Liver (tissue), 7 donors: ENCODE measurements at regions not wholly inside any gene's neighbourhood (a gene's known extent, or its start where the extent isn't known, plus 50 kb on each side); places are given as distances from the start of the nearest gene placed in this dataset.

ENCODE experiments used
- DNase-seq: peaks from one replicate; pipeline ENCODE4 v3.0.0-alpha.2; 2017; ENCODE audit warnings: low spot score
- H3K27ac ChIP-seq, 2 donors: one replicate each; pipeline ENCODE4 v1.7.0; 2013; ENCODE audit warnings: inconsistent platforms in 2 of 2, low read length in 2 of 2, control low read depth in 1 of 2, low read depth in 1 of 2, mild to moderate bottlenecking in 1 of 2
- H3K27me3 ChIP-seq, 4 donors: one replicate each; pipeline versions ENCODE4 v1.6.1 to v1.7.0; 2013; ENCODE audit warnings: low read length in 3 of 4, inconsistent platforms in 1 of 4, mild to moderate bottlenecking in 1 of 4, moderate library complexity in 1 of 4; ENCODE audit not compliant: control insufficient read depth in 4 of 4, insufficient read depth in 4 of 4
- H3K36me3 ChIP-seq, 4 donors: one replicate each; pipeline versions ENCODE4 v1.6.1 to v1.7.0; 2013; ENCODE audit warnings: low read length in 3 of 4, mild to moderate bottlenecking in 3 of 4, low read depth in 1 of 4, moderate library complexity in 1 of 4; ENCODE audit not compliant: control insufficient read depth in 4 of 4, insufficient read depth in 3 of 4
- H3K4me1 ChIP-seq, 4 donors: one replicate each; pipeline versions ENCODE4 v1.6.1 to v1.7.0; 2013; ENCODE audit warnings: low read length in 3 of 4, mild to moderate bottlenecking in 3 of 4, moderate library complexity in 1 of 4; ENCODE audit not compliant: control insufficient read depth in 4 of 4, insufficient read depth in 4 of 4
- H3K4me3 ChIP-seq, 3 donors: one replicate each; pipeline versions ENCODE4 v1.6.1 to v1.7.0; 2013; ENCODE audit warnings: low read length in 3 of 3, control low read depth in 1 of 3, low read depth in 1 of 3, mild to moderate bottlenecking in 1 of 3
- H3K9ac ChIP-seq, 2 donors: one replicate each; pipeline ENCODE4 v1.7.0; 2013; ENCODE audit warnings: low read length in 2 of 2, mild to moderate bottlenecking in 2 of 2, moderate library complexity in 2 of 2, control low read depth in 1 of 2, low read depth in 1 of 2
- H3K9me3 ChIP-seq, 4 donors: one replicate each; pipeline versions ENCODE4 v1.6.1 to v1.7.0; 2013; ENCODE audit warnings: low read length in 3 of 4; ENCODE audit not compliant: control insufficient read depth in 4 of 4
- ATF3 ChIP-seq: IDR thresholded peaks from 2 replicates; pipeline ENCODE4 v1.6.1; 2016; ENCODE audit warnings: antibody characterized with exemption
- EGR1 ChIP-seq, 2 donors: IDR thresholded peaks; 2 replicates each; pipeline ENCODE4 v1.6.1; 2016 to 2018; ENCODE audit warnings: antibody characterized with exemption in 2 of 2, low read depth in 2 of 2
- FOXA1 ChIP-seq: IDR thresholded peaks from 2 replicates; pipeline ENCODE4 v1.6.1; 2016; ENCODE audit warnings: antibody characterized with exemption
- FOXA2 ChIP-seq: IDR thresholded peaks from 2 replicates; pipeline ENCODE4 v1.6.1; 2016; ENCODE audit warnings: antibody characterized with exemption
- GABPA ChIP-seq, 2 donors: IDR thresholded peaks in 1 of 2; conservative IDR thresholded peaks in 1 of 2; 2 replicates each; pipeline ENCODE4 v1.6.1; 2016; ENCODE audit warnings: antibody characterized with exemption in 2 of 2, mild to moderate bottlenecking in 1 of 2, moderate library complexity in 1 of 2
- HNF4A ChIP-seq, 2 donors: conservative IDR thresholded peaks; 2 replicates each; pipeline ENCODE4 v1.6.1; 2016; ENCODE audit warnings: antibody characterized with exemption in 2 of 2, mild to moderate bottlenecking in 2 of 2
- HNF4G ChIP-seq: IDR thresholded peaks from 2 replicates; pipeline ENCODE4 v1.6.1; 2016; ENCODE audit warnings: antibody characterized with exemption
- JUND ChIP-seq, 2 donors: IDR thresholded peaks; 2 replicates each; pipeline ENCODE4 v1.6.1; 2016; ENCODE audit warnings: antibody characterized with exemption in 2 of 2
- NR2F2 ChIP-seq: IDR thresholded peaks from 2 replicates; pipeline ENCODE4 v1.6.1; 2016; ENCODE audit warnings: antibody characterized with exemption
- RAD21 ChIP-seq, 2 donors: IDR thresholded peaks; 2 replicates each; pipeline ENCODE4 v1.6.1; 2016; ENCODE audit warnings: antibody characterized with exemption in 2 of 2, mild to moderate bottlenecking in 2 of 2
- RXRA ChIP-seq, 2 donors: IDR thresholded peaks; 2 replicates each; pipeline ENCODE4 v1.6.1; 2017 to 2018; ENCODE audit warnings: antibody characterized with exemption in 2 of 2, mild to moderate bottlenecking in 1 of 2
- SP1 ChIP-seq: IDR thresholded peaks from 2 replicates; pipeline ENCODE4 v1.6.1; 2018; ENCODE audit warnings: antibody characterized with exemption, mild to moderate bottlenecking
- TAF1 ChIP-seq: conservative IDR thresholded peaks from 2 replicates; pipeline ENCODE4 v1.6.1; 2016; ENCODE audit warnings: antibody characterized with exemption, mild to moderate bottlenecking
- YY1 ChIP-seq: IDR thresholded peaks from 2 replicates; pipeline ENCODE4 v1.6.1; 2016; ENCODE audit warnings: antibody characterized with exemption, mild to moderate bottlenecking
- ZBTB33 ChIP-seq: IDR thresholded peaks from 2 replicates; pipeline ENCODE4 v1.6.1; 2016; ENCODE audit warnings: antibody characterized with exemption
- WGBS: extraction: QIAGEN DNeasy Blood & Tissue Kit; methylation state at CpG from one replicate; pipeline ENCODE4 v1.1.7; 2013; 5-methylcytosine and 5-hydroxymethylcytosine counted together
- donor health status: healthy.
- donor health status: healthy.
- donor health status: healthy.
- donor health status: healthy.

GRCh38 chr1:213929398-213929797 is 58.4 kb upstream of the PROX1 start:
- Histone ChIP-seq H3K4me1 (peaks cover 4 to 26% (median 12%) of the 10 kb centered on the region in 4 donors), H3K9ac (no peak overlapping the region), H3K27me3 (no peaks in the 10 kb centered on the region), H3K27ac (no peak overlapping the region), H3K4me3 (no peak overlapping the region), H3K36me3 (no peaks in the 10 kb centered on the region), H3K9me3 (no peaks in the 10 kb centered on the region)
- no peak for DNase-seq
- no peak for TF ChIP-seq GABPA (IDR thresholded peaks at IDR 0.05 in 1 of 2, conservative IDR thresholded peaks at IDR 0.05 in 1 of 2)
- TF ChIP-seq HNF4A (conservative IDR thresholded peaks at IDR 0.05), result no peak
- no peak for TF ChIP-seq SP1

- no peaks in the 10 kb centered on the region for H3K27me3 ChIP-seq
- no peak overlapping the region for H3K9ac ChIP-seq
- H3K27ac ChIP-seq, result no peak overlapping the region
- H3K9me3 ChIP-seq, result no peaks in the 10 kb centered on the region
- H3K4me1 ChIP-seq, result peaks cover 4 to 34% (median 19%) of the 10 kb centered on the region in 4 donors
- no peak for TF ChIP-seq JUND (IDR thresholded peaks at IDR 0.05)
- peak in 1 of 2 donors; percentile 61 for TF ChIP-seq RAD21 (IDR thresholded peaks at IDR 0.05)
- no peaks in the 10 kb centered on the region for H3K36me3 ChIP-seq
- no peak for DNase-seq
- no peak overlapping the region for H3K4me3 ChIP-seq
- 52% methylated on average over 8 of the region's 8 CpGs for WGBS
Observed at GRCh38 chr1:213931836-213932235, 55.9 kb upstream of the PROX1 start.

- Histone ChIP-seq H3K27ac (no peak overlapping the region), H3K27me3 (no peaks in the 10 kb centered on the region), H3K36me3 (no peaks in the 10 kb centered on the region), H3K4me1 (peaks cover 4 to 38% (median 20%) of the 10 kb centered on the region in 4 donors), H3K4me3 (no peak overlapping the region), H3K9me3 (no peaks in the 10 kb centered on the region), H3K9ac (no peak overlapping the region)
- no peak for DNase-seq
- WGBS, result 57% methylated on average over 5 of the region's 5 CpGs
- TF ChIP-seq TAF1 (no peak), EGR1 (IDR thresholded peaks at IDR 0.05; ENCODE audit: low read depth in 2 of 2) (no peak), NR2F2 (no peak), SP1 (no peak), FOXA1 (no peak), YY1 (no peak), ZBTB33 (no peak), HNF4A (conservative IDR thresholded peaks at IDR 0.05) (no peak), JUND (IDR thresholded peaks at IDR 0.05) (no peak), RXRA (IDR thresholded peaks at IDR 0.05) (no peak), HNF4G (no peak), FOXA2 (no peak), GABPA (IDR thresholded peaks at IDR 0.05 in 1 of 2, conservative IDR thresholded peaks at IDR 0.05 in 1 of 2) (no peak), ATF3 (no peak)
Observed at GRCh38 chr1:213933336-213933735, 54.4 kb upstream of the PROX1 start.
